HG03442 (cell line): ENCODE measurements at regions not wholly inside any gene's neighbourhood (a gene's known extent, or its start where the extent isn't known, plus 50 kb on each side); places are given as distances from the start of the nearest gene placed in this dataset.

Experiments
- ATAC-seq: cut with Tn5 transposase; IDR thresholded peaks from one replicate; pipeline ENCODE4 v1.9.1; 2021; ENCODE audit warnings: mild to moderate bottlenecking, moderate library complexity; ENCODE audit not compliant: unreplicated experiment

- no peak for ATAC-seq
Observed at GRCh38 chr2:19041434-19042041, 316.9 kb downstream of the OSR1 start.

GRCh38 chr2:19038071-19039015 is 320.1 kb downstream of the OSR1 start:
- ATAC-seq, result no peak

- ATAC-seq, result no peak
Observed at GRCh38 chr2:19036091-19036490, 322.3 kb downstream of the OSR1 start.

DNA sequence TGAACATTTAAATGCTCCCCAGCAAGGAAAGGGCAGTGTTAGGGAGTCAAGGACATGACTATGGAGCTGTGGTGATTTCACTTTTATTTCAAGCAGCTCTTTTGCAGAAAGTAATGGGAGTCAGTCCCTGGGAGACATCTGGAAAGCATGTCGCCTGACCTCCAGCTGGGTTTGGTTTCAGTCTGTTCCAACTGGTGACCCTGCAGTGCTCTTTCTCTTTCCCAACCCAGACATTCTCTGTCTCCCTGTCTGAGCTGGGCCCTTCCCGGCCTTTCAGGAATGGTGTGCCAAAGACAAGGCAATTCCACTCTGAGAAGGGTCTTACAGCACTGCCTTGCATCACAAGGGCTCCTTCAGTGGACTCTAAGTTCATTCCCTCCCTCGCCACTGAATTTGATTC is 323.2 kb downstream of the OSR1 start:
- ATAC-seq, result no peak

DNA sequence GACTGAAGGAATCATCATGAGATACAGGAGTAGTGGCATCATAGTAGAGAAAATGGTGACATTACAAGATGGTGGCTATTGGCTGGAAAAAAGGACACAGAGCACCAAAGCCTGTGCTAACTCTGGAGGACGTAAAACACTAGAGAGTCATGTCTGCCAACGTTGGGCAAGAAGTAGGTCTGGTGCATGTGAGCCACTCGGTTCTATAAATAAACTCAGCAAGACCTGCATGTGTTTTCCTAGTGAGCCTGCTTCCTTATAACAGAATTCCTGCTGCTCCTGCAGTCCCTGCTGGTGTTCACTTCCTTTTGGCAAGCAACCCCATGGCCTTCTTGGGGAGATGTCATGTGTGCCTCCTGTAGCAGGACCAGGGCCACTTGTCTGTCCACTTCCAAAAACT is 325.2 kb downstream of the OSR1 start:
- no peak for ATAC-seq

- ATAC-seq, result no peak
Observed at GRCh38 chr2:19031642-19032041, 326.8 kb downstream of the OSR1 start.

GRCh38 chr2:19029655-19030054 is 328.8 kb downstream of the OSR1 start:
- no peak for ATAC-seq

GRCh38 chr2:19028587-19029375 is 329.6 kb downstream of the OSR1 start:
- ATAC-seq, result no peak

- ATAC-seq, result no peak
Observed at GRCh38 chr2:19027626-19028025, 330.8 kb downstream of the OSR1 start.

DNA sequence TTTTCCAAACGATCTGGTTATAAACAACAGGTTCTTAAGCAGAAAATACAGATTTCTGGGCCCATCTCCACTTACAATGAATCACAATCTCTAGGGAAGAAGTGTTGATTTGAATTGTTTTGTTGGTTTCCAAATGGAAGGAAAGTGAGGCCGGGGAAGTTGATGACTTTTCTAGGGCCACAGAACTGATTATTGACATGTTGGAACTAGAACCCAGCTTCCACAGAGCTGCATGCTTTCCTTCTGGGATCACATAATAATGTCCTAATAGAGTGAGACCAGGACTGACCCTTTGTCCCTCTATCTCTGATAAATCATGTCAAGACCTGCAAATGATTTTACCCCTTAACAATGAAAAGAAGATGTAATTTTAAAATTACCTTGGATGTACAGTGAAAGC is 332.2 kb downstream of the OSR1 start:
- ATAC-seq, result no peak

DNA sequence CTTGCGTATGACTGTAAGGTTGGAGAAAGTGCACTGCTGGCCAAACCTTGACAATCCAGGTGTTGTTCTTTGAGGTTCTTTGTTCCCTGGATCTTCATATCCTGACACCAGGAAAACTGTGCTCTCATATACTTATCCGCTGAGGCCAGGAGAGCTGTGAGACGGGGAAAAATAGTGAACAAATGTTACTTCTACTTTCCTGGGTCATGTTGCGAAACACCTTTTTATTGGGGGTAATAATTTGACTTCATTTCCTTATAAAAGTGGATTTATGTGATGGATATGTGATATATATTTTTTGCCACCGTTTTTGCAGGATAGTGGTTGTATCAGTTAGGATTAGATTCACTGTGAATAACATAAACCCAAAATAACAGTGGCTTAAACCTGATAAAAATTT is 336.1 kb downstream of the OSR1 start:
- ATAC-seq, result no peak

- no peak for ATAC-seq
Observed at GRCh38 chr2:19021721-19022120, 336.7 kb downstream of the OSR1 start.

DNA sequence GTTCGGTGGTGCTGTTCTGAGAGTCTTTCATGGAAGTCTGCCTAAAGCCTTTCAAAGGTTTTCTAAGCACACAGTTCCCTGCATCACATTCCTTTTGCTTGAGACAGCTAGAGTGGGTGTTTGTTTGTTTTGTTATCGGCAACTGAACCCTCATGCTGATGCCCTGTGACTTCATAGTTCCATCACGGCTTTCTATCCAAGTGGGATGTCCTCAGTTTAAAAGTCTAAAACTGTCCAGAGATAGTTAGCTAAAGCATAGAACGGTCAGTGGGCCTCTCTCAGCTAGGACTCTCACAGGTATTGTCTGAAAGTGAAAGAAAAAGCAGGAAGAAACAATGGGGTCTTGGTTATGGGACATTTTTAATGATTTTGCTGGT is 337.3 kb downstream of the OSR1 start:
- ATAC-seq, result no peak

GRCh38 chr2:19020144-19021099 is 338.0 kb downstream of the OSR1 start:
- ATAC-seq, result no peak

- ATAC-seq, result no peak
Observed at GRCh38 chr2:19009510-19009909, 348.9 kb downstream of the OSR1 start.

GRCh38 chr2:19003554-19003953 is 354.9 kb downstream of the OSR1 start:
- ATAC-seq, result no peak

- no peak for ATAC-seq
Observed at GRCh38 chr2:19000776-19001175, 357.6 kb downstream of the OSR1 start.

DNA sequence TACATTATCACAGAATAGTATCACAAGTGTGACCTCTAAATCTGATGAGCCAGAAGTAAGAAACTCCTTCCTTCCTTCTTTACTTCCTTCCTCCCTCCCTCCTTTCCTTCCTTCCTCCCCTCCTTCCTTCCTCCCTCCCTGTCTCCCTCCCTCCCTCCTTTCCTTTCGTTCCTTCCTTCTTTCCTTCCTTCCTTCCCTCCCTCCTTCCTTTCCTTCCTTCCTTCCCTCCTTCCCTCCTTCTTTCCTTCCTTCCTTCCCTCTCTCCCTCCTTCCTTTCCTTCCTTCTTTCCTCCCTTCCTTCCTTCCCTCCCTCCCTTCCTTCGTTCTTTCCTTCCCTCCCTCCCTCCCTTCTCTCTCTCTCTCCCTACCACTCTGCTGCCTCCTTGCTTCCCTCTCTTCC is 359.2 kb downstream of the OSR1 start:
- no peak for ATAC-seq

- no peak for ATAC-seq
Observed at GRCh38 chr2:18998491-18998890, 359.9 kb downstream of the OSR1 start.

GRCh38 chr2:18993756-18994338 is 364.6 kb downstream of the OSR1 start:
- no peak for ATAC-seq
